Prostate gland (tissue), 2 donors: ENCODE measurements at regions not wholly inside any gene's neighbourhood (a gene's known extent, or its start where the extent isn't known, plus 50 kb on each side); places are given as distances from the start of the nearest gene placed in this dataset.

Experiments used
- DNase-seq: peaks from one replicate; pipeline ENCODE4 v3.0.0-alpha.2; 2019; ENCODE audit warnings: low spot score
- H3K27ac ChIP-seq, 2 donors: fragments of 200-600 bp; sonication (generic); 2 replicates each; pipeline ENCODE4 v1.5.1; 2017 to 2019
- H3K27me3 ChIP-seq: fragments of 200-600 bp; sonication (generic); replicated peaks from 2 replicates; pipeline ENCODE4 v1.5.1; 2019; ENCODE audit not compliant: insufficient read depth
- H3K36me3 ChIP-seq, 2 donors: fragments of 200-600 bp; sonication (generic); 1 replicate in 1 of 2; 2 replicates in 1 of 2; pipeline versions ENCODE4 v1.5.1 to v1.8.1; 2017 to 2019
- H3K4me1 ChIP-seq: fragments of 200-600 bp; sonication (generic); replicated peaks from 2 replicates; pipeline ENCODE4 v1.5.1; 2019
- H3K4me3 ChIP-seq, 2 donors: fragments of 200-600 bp; sonication (generic); 2 replicates each; pipeline ENCODE4 v1.5.1; 2017 to 2019
- H3K9me3 ChIP-seq: fragments of 200-600 bp; sonication (generic); 2 replicates; pipeline ENCODE4 v1.5.1; 2017
- CTCF ChIP-seq, 4 experiments: fragments of 200-600 bp in 2 of 4; fragments of 450-650 bp in 2 of 4; sonication (generic) in 2 of 4; IDR thresholded peaks; 1 replicate in 3 of 4; 2 replicates in 1 of 4; pipeline ENCODE4 v1.5.1; 2016 to 2019; ENCODE audit warnings: antibody characterized with exemption in 4 of 4, mild to moderate bottlenecking in 2 of 4, moderate library complexity in 2 of 4
- POLR2A ChIP-seq: fragments of 450-650 bp; IDR thresholded peaks from one replicate; pipeline ENCODE4 v1.6.1; 2016; ENCODE audit warnings: antibody characterized with exemption, mild to moderate bottlenecking
- POLR2AphosphoS5 ChIP-seq: sonication (generic); formaldehyde crosslinking; IDR thresholded peaks from one replicate; pipeline ENCODE4 v1.6.1; 2017; ENCODE audit warnings: antibody characterized with exemption
- WGBS: methylation state at CpG from one replicate; pipeline ENCODE4 v1.1.5; 2018; 5-methylcytosine and 5-hydroxymethylcytosine counted together
- intact Hi-C: fragments of 100-400 bp; cut with DNase I; formaldehyde crosslinking; loops from one replicate; pipeline ENCODE4 v1.14.2; 2022

DNA sequence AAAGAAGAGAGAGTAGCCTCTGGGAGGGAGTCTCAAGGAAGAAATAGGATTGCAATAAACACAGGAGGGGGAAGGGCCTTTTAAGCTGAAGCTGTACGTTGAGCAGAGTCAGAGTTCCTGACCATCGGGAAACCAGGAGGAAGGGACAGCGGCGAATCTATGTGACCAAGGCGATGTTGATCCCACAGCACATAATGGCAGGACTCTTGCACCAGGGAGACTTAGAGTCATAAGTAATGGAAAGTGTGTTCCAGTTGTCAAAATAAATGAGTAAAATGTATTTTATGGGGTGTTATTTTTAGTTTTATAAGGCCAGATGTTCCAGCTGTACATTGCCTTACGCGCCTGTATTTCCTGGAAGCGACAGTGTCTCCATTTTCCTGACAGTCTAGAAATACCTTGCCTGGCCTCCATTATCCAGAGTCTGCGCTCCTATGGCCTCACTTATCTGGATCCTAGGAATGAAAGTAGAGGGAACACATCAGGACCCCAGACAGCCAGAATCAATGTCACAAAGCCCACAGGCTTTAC, 152.8 kb upstream of the COPS8 start:
- Histone ChIP-seq H3K4me3 (no peak overlapping the region), H3K27me3 (no peaks in the 10 kb centered on the region), H3K9me3 (no peaks in the 10 kb centered on the region), H3K36me3 (no peaks in the 10 kb centered on the region), H3K4me1 (no peaks in the 10 kb centered on the region), H3K27ac (no peak overlapping the region)
- DNase-seq: no peak
- TF ChIP-seq POLR2A (no peak), POLR2AphosphoS5 (no peak), CTCF (IDR thresholded peaks at IDR 0.05) (no peak)
- intact Hi-C loops: no loop called here
- WGBS: 78% methylated on average over 9 of the region's 9 CpGs

DNA sequence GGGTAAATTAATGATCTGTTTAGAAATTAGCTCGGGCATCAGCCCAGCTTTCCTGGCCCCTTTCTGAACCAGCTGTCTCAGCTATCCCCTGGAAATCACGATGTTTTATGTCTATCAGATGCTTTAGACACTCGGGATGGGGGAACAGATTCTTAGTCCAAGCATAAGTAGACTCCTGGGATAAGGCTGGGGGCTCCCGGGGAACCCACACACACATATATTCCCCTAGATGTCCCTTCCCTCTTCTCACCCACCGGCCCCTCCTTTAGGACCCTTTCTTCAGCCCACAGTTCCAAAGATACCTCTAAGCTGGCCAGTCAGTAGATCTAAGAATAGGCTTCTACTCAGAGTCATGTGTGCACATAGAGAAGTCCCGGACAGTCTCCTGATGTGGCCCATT, 151.5 kb upstream of the COPS8 start:
- H3K9me3 ChIP-seq: no peaks in the 10 kb centered on the region
- no peak overlapping the region for H3K4me3 ChIP-seq
- intact Hi-C loops: no loop called here
- no peaks in the 10 kb centered on the region for H3K4me1 ChIP-seq
- WGBS: 83% methylated on average over 6 of the region's 6 CpGs
- H3K27ac ChIP-seq: no peak overlapping the region
- no peaks in the 10 kb centered on the region for H3K27me3 ChIP-seq
- DNase-seq: no peak
- H3K36me3 ChIP-seq: no peaks in the 10 kb centered on the region
- TF ChIP-seq POLR2AphosphoS5 (no peak), POLR2A (no peak), CTCF (IDR thresholded peaks at IDR 0.05) (no peak)

- 93% methylated on average over 3 of the region's 3 CpGs for WGBS
- no peaks in the 10 kb centered on the region for H3K27me3 ChIP-seq
- TF ChIP-seq POLR2AphosphoS5 (no peak), CTCF (IDR thresholded peaks at IDR 0.05) (no peak), POLR2A (no peak)
- H3K4me1 ChIP-seq: no peaks in the 10 kb centered on the region
- no peak overlapping the region for H3K4me3 ChIP-seq
- DNase-seq: no peak
- no peak overlapping the region for H3K27ac ChIP-seq
- no peaks in the 10 kb centered on the region for H3K9me3 ChIP-seq
- H3K36me3 ChIP-seq: no peaks in the 10 kb centered on the region
- intact Hi-C loops: no loop called here
Observed at GRCh38 chr2:236934656-236935055, 151.0 kb upstream of the COPS8 start.

- intact Hi-C loops: no loop called here
- H3K9me3 ChIP-seq: no peaks in the 10 kb centered on the region
- DNase-seq: no peak
- H3K27ac ChIP-seq: no peak overlapping the region
- no peaks in the 10 kb centered on the region for H3K4me1 ChIP-seq
- TF ChIP-seq POLR2A (no peak), CTCF (IDR thresholded peaks at IDR 0.05) (no peak), POLR2AphosphoS5 (no peak)
- H3K4me3 ChIP-seq: no peak overlapping the region
- H3K27me3 ChIP-seq: no peaks in the 10 kb centered on the region
- WGBS: 92% methylated on average over 5 of the region's 5 CpGs
- H3K36me3 ChIP-seq: no peaks in the 10 kb centered on the region
Observed at GRCh38 chr2:236935083-236935482, 150.6 kb upstream of the COPS8 start.

- Histone ChIP-seq H3K36me3 (no peaks in the 10 kb centered on the region), H3K27ac (no peak overlapping the region), H3K4me1 (no peaks in the 10 kb centered on the region), H3K27me3 (no peaks in the 10 kb centered on the region), H3K9me3 (no peaks in the 10 kb centered on the region), H3K4me3 (no peak overlapping the region)
- intact Hi-C loops: no loop called here
- TF ChIP-seq POLR2A: no peak
- WGBS: 89% methylated on average over 10 of the region's 10 CpGs
- no peak for DNase-seq
Observed at GRCh38 chr2:236935631-236936445, 149.9 kb upstream of the COPS8 start.
